Cardiac muscle cell (in vitro differentiated cells and primary cell): ENCODE measurements at regions not wholly inside any gene's neighbourhood (a gene's known extent, or its start where the extent isn't known, plus 50 kb on each side); places are given as distances from the start of the nearest gene placed in this dataset.

Experiments
- DNase-seq, 2 donors: peaks; one replicate each; pipeline versions ENCODE4 v3.0.0 to v3.0.0-alpha.2; 2010 to 2017; ENCODE audit warnings: low read depth in 1 of 2, low spot score in 1 of 2
- H3K27ac ChIP-seq: fragments of 200-600 bp; sonication (generic); 2 replicates; pipeline ENCODE4 v1.5.1; 2016
- H3K27me3 ChIP-seq: fragments of 200-600 bp; sonication (generic); 2 replicates; pipeline ENCODE4 v1.6.0; 2016; ENCODE audit warnings: control low read depth
- H3K36me3 ChIP-seq: fragments of 200-600 bp; sonication (generic); 2 replicates; pipeline ENCODE4 v1.5.1; 2016; ENCODE audit warnings: control low read depth
- H3K4me1 ChIP-seq: fragments of 200-600 bp; sonication (generic); 2 replicates; pipeline ENCODE4 v1.8.1; 2017; ENCODE audit warnings: low read depth, mild to moderate bottlenecking, mixed run types
- H3K4me3 ChIP-seq: fragments of 200-600 bp; sonication (generic); 2 replicates; pipeline ENCODE4 v1.5.1; 2016; ENCODE audit warnings: mild to moderate bottlenecking
- H3K9me3 ChIP-seq: fragments of 200-600 bp; sonication (generic); 2 replicates; pipeline ENCODE4 v1.5.1; 2017; ENCODE audit warnings: low read depth, mild to moderate bottlenecking, control low read depth
- CTCF ChIP-seq: IDR thresholded peaks from 2 replicates; pipeline ENCODE4 v1.5.1; 2012; ENCODE audit warnings: low read depth, mild to moderate bottlenecking, low read length

- no peak for DNase-seq
- Histone ChIP-seq H3K27ac (no peak overlapping the region), H3K27me3 (no peaks in the 10 kb centered on the region), H3K4me3 (no peak overlapping the region), H3K36me3 (no peaks in the 10 kb centered on the region), H3K4me1 (no peaks in the 10 kb centered on the region), H3K9me3 (no peaks in the 10 kb centered on the region)
- TF ChIP-seq CTCF, result no peak
Measured at GRCh38 chr1:4460651-4461050, 193.8 kb upstream of the AJAP1 start.

GRCh38 chr1:4461726-4462290, 192.6 kb upstream of the AJAP1 start:
- Histone ChIP-seq H3K27ac (no peak overlapping the region), H3K36me3 (no peaks in the 10 kb centered on the region), H3K4me3 (no peak overlapping the region), H3K27me3 (no peaks in the 10 kb centered on the region), H3K4me1 (no peaks in the 10 kb centered on the region), H3K9me3 (no peaks in the 10 kb centered on the region)
- DNase-seq, result no peak
- TF ChIP-seq CTCF, result no peak

GRCh38 chr1:4462831-4463484, 191.5 kb upstream of the AJAP1 start:
- no peaks in the 10 kb centered on the region for H3K36me3 ChIP-seq
- no peaks in the 10 kb centered on the region for H3K9me3 ChIP-seq
- H3K4me3 ChIP-seq, result no peak overlapping the region
- H3K27me3 ChIP-seq, result no peaks in the 10 kb centered on the region
- no peak overlapping the region for H3K27ac ChIP-seq
- no peaks in the 10 kb centered on the region for H3K4me1 ChIP-seq
- no peak for DNase-seq
- no peak for TF ChIP-seq CTCF

- Histone ChIP-seq H3K27ac (no peak overlapping the region), H3K4me3 (no peak overlapping the region), H3K27me3 (no peaks in the 10 kb centered on the region), H3K9me3 (no peaks in the 10 kb centered on the region), H3K4me1 (no peaks in the 10 kb centered on the region), H3K36me3 (no peaks in the 10 kb centered on the region)
- no peak for TF ChIP-seq CTCF
- no peak for DNase-seq
Measured at GRCh38 chr1:4463631-4464030, 190.8 kb upstream of the AJAP1 start.

- Histone ChIP-seq H3K9me3 (no peaks in the 10 kb centered on the region), H3K27ac (no peak overlapping the region), H3K36me3 (no peaks in the 10 kb centered on the region), H3K27me3 (no peaks in the 10 kb centered on the region), H3K4me1 (no peaks in the 10 kb centered on the region), H3K4me3 (no peak overlapping the region)
- no peak for DNase-seq
- TF ChIP-seq CTCF, result no peak
Measured at GRCh38 chr1:4464478-4464877, 189.9 kb upstream of the AJAP1 start.
